ENCODE measurements at regions not wholly inside any gene's neighbourhood (a gene's known extent, or its start where the extent isn't known, plus 50 kb on each side); places are given as distances from the start of the nearest gene placed in this dataset.

- no peak for TF ChIP-seq POLR2AphosphoS5 (IDR thresholded peaks at IDR 0.05; ENCODE audit: low read depth, low read length)
- TF ChIP-seq TAF1 (IDR thresholded peaks at IDR 0.05; ENCODE audit: borderline replicate concordance, low read depth, low read length), result no peak
- TF ChIP-seq POLR2A (IDR thresholded peaks at IDR 0.05; ENCODE audit: low read depth, low read length), result no peak
These were observed 248.7 kb upstream of the DAB1 start for GRCh38 chr1:57672346-57673140.
